ENCODE measurements at regions not wholly inside any gene's neighbourhood (a gene's known extent, or its start where the extent isn't known, plus 50 kb on each side); places are given as distances from the start of the nearest gene placed in this dataset.

DNA sequence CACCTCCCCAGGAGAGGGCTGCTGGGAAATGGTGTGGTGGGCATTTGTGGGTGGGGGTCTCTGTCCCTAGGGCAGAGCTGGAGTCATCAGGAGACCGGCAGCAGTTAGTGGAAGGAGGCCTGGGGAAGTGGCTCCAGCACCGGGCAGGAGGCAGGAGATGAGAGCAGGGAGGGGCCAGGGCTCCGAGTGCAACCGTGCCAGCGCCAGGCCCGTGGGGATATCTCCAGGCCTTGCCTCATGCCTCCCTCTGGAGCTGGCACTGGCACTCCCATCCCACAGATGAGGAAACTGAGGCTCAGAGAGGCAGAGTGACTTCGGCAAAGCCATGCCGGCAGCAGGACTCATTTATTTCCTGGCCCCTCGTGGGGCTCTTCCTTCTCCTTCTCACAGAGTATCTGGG lies 83.5 kb downstream of the HMX1 start:
- TF ChIP-seq POLR2AphosphoS5 (IDR thresholded peaks at IDR 0.05; ENCODE audit: low read depth, low read length) (no peak), SIN3A (IDR thresholded peaks at IDR 0.05; ENCODE audit: borderline replicate concordance, insufficient read depth, low read depth, low read length) (no peak)
- TF ChIP-seq, protein P1, sequence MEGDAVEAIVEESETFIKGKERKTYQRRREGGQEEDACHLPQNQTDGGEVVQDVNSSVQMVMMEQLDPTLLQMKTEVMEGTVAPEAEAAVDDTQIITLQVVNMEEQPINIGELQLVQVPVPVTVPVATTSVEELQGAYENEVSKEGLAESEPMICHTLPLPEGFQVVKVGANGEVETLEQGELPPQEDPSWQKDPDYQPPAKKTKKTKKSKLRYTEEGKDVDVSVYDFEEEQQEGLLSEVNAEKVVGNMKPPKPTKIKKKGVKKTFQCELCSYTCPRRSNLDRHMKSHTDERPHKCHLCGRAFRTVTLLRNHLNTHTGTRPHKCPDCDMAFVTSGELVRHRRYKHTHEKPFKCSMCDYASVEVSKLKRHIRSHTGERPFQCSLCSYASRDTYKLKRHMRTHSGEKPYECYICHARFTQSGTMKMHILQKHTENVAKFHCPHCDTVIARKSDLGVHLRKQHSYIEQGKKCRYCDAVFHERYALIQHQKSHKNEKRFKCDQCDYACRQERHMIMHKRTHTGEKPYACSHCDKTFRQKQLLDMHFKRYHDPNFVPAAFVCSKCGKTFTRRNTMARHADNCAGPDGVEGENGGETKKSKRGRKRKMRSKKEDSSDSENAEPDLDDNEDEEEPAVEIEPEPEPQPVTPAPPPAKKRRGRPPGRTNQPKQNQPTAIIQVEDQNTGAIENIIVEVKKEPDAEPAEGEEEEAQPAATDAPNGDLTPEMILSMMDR (IDR thresholded peaks at IDR 0.05): no peak
